ENCODE measurements at regions not wholly inside any gene's neighbourhood (a gene's known extent, or its start where the extent isn't known, plus 50 kb on each side); places are given as distances from the start of the nearest gene placed in this dataset.

- Histone ChIP-seq H3K56ac (replicated peaks; ENCODE audit: insufficient read length, low read depth, low read length) (no peak overlapping the region), H4K5ac (ENCODE audit: insufficient read length, low read depth, low read length) (no peak overlapping the region), H2AK5ac (ENCODE audit: low read depth, low read length) (no peak overlapping the region), H2BK15ac (ENCODE audit: low read length) (no peak overlapping the region), H3K27ac (ENCODE audit: low read depth, low read length) (no peak overlapping the region), H4K91ac (replicated peaks; ENCODE audit: insufficient read length, low read length) (no peak overlapping the region), H3K79me1 (ENCODE audit: low read depth, low read length) (no peaks in the 10 kb centered on the region), H3K9me3 (ENCODE audit: insufficient read depth in 2 of 2, low read depth in 1 of 2, low read length in 1 of 2) (no peaks in the 10 kb centered on the region; a peak in 1 of 4 replicates), H3K4ac (replicated peaks; ENCODE audit: insufficient read length, low read depth, low read length) (no peak overlapping the region), H2BK20ac (ENCODE audit: low read length) (no peak overlapping the region), H3K23ac (ENCODE audit: insufficient read length) (no peak overlapping the region), H3K27me3 (replicated peaks in 1 of 4; ENCODE audit: control insufficient read depth in 3 of 4, extremely low read depth in 1 of 4, insufficient read depth in 3 of 4, low read length in 3 of 4) (no peaks in the 10 kb centered on the region), H2BK120ac (replicated peaks; ENCODE audit: low read depth, low read length) (no peak overlapping the region), H3K18ac (ENCODE audit: extremely low read depth, low read length) (no peak overlapping the region), H2AFZ (ENCODE audit: low read length) (no peak overlapping the region), H3K79me2 (ENCODE audit: control insufficient read depth in 1 of 2, insufficient read depth in 2 of 2, low read length in 2 of 2) (no peaks in the 10 kb centered on the region), H3K23me2 (ENCODE audit: low read depth, low read length) (no peaks in the 10 kb centered on the region), H3K14ac (ENCODE audit: insufficient read length) (no peak overlapping the region), H3K4me2 (ENCODE audit: insufficient read depth in 1 of 2, low read depth in 2 of 2, low read length in 2 of 2) (no peak overlapping the region), H2BK12ac (ENCODE audit: low read depth, low read length) (no peak overlapping the region), H3K4me1 (replicated peaks in 1 of 4; ENCODE audit: control insufficient read depth in 3 of 4, insufficient read depth in 4 of 4, low read length in 3 of 4) (no peaks in the 10 kb centered on the region; a peak in 1 of 7 replicates), H4K20me1 (replicated peaks in 1 of 2; ENCODE audit: control insufficient read depth in 1 of 2, insufficient read depth in 2 of 2, low read length in 2 of 2) (no peaks in the 10 kb centered on the region), H3K4me3 (ENCODE audit: extremely low read depth in 1 of 4, insufficient read depth in 2 of 4, low read depth in 3 of 4, low read length in 4 of 4) (no peak overlapping the region), H3K36me3 (ENCODE audit: control insufficient read depth in 2 of 4, insufficient read depth in 4 of 4, low read length in 3 of 4) (no peaks in the 10 kb centered on the region), H4K8ac (ENCODE audit: extremely low read depth, insufficient read depth, low read length) (no peak overlapping the region), H3K9ac (replicated peaks in 1 of 4; ENCODE audit: extremely low read depth in 1 of 4, low read depth in 3 of 4, low read length in 3 of 4) (no peak overlapping the region), H2BK5ac (ENCODE audit: low read depth, low read length) (no peak overlapping the region)
- POLR2A ChIA-PET (ENCODE audit: partially characterized antibody), result no interaction called here
- FAIRE-seq, result no peak
- no peak for DNase-seq (ENCODE audit: low read depth in 1 of 2, low spot score in 2 of 2)
- CTCF ChIA-PET (ENCODE audit: partially characterized antibody), result no interaction called here
- 75% methylated on average over 1 of the region's 1 CpG; no CpG with 5 or more reads in 1 of the 2 experiments for WGBS, 2 experiments (ENCODE audit: extremely low coverage in 1 of 2, insufficient coverage in 1 of 2, insufficient read length in 1 of 2, insufficient replicate concordance in 2 of 2, low coverage in 1 of 2, low lambda C conversion rate in 2 of 2, missing lambda C conversion rate in 1 of 2)
- TF ChIP-seq RNF2 (IDR thresholded peaks at IDR 0.05; ENCODE audit: borderline replicate concordance, low read depth, low read length, missing control alignments, poor library complexity, severe bottlenecking) (no peak), TEAD4 (IDR thresholded peaks at IDR 0.05; ENCODE audit: low read depth, low read length) (no peak), ATF3 (IDR thresholded peaks at IDR 0.05; ENCODE audit: insufficient read depth, low read depth, low read length) (no peak), E2F6 (IDR thresholded peaks at IDR 0.05) (no peak), GTF2F1 (IDR thresholded peaks at IDR 0.05; ENCODE audit: borderline replicate concordance, low read depth, low read length) (no peak), CEBPB (IDR thresholded peaks at IDR 0.05; ENCODE audit: low read depth, low read length) (no peak), PHF8 (conservative IDR thresholded peaks at IDR 0.05; ENCODE audit: low read depth, low read length) (no peak), CTBP2 (IDR thresholded peaks at IDR 0.05; ENCODE audit: borderline replicate concordance, insufficient read depth, insufficient read length, low read length) (no peak), SIN3A (conservative IDR thresholded peaks at IDR 0.05 in 1 of 2, IDR thresholded peaks at IDR 0.05 in 1 of 2; ENCODE audit: low read depth in 1 of 2, low read length in 2 of 2) (no peak), BRCA1 (IDR thresholded peaks at IDR 0.05; ENCODE audit: low read depth, low read length) (no peak), RXRA (IDR thresholded peaks at IDR 0.05; ENCODE audit: insufficient read depth, low read depth, low read length) (no peak), SIX5 (IDR thresholded peaks at IDR 0.05; ENCODE audit: low read depth, low read length) (no peak), HDAC6 (IDR thresholded peaks at IDR 0.05; ENCODE audit: low read depth, low read length) (no peak), CHD1 (IDR thresholded peaks at IDR 0.05; ENCODE audit: low read depth, low read length) (no peak)
Observed at GRCh38 chr3:87057474-87057873, 66.5 kb upstream of the VGLL3 start.

All from H1 (cell line).